IMR-90 (cell line): ENCODE measurements at regions not wholly inside any gene's neighbourhood (a gene's known extent, or its start where the extent isn't known, plus 50 kb on each side); places are given as distances from the start of the nearest gene placed in this dataset.

ENCODE experiments used
- ATAC-seq: fragments of 200-7000 bp; cut with Tn5 transposase; 2 replicates; pipeline ENCODE4 v1.9.1; 2020; ENCODE audit warnings: low read depth, mild to moderate bottlenecking, moderate library complexity
- BruUV-seq: library from RNA; stranded (reverse); fragments of 400-500 nt; replicated peaks from 2 replicates; lab custom pipeline; 2021; lab: Mats Ljungman, UMichigan
- CTCF ChIA-PET: fragments of 300-600 bp; formaldehyde crosslinking; extraction: SDS; loops from one replicate; lab custom pipeline; 2021; ENCODE audit warnings: antibody characterized with exemption; lab: Yijun Ruan, JAX
- POLR2A ChIA-PET: fragments of 300-600 bp; sonication (Branson Sonifier 250); formaldehyde crosslinking; loops from one replicate; lab custom pipeline; 2022; ENCODE audit warnings: antibody characterized with exemption; ENCODE audit not compliant: unreplicated experiment; lab: Charles Lee
- DNase-seq: peaks from one replicate; pipeline ENCODE4 v3.0.0; 2013
- H2AFZ ChIP-seq: replicated peaks from 2 replicates; pipeline ENCODE3; 2013; ENCODE audit warnings: low read length, mild to moderate bottlenecking; ENCODE audit not compliant: poor library complexity
- H2AK5ac ChIP-seq: 2 replicates; pipeline ENCODE4 v1.6.1; 2013; ENCODE audit warnings: low read depth, low read length, inconsistent platforms
- H2AK9ac ChIP-seq: replicated peaks from 2 replicates; pipeline ENCODE3; 2013; ENCODE audit warnings: mild to moderate bottlenecking, low read depth, low read length, moderate library complexity; ENCODE audit not compliant: poor library complexity
- H2BK120ac ChIP-seq: 2 replicates; pipeline ENCODE4 v1.6.1; 2013; ENCODE audit warnings: low read depth, low read length, inconsistent platforms
- H2BK15ac ChIP-seq: 3 replicates; pipeline ENCODE4 v1.6.1; 2013; ENCODE audit warnings: low read depth, low read length, inconsistent platforms
- H2BK20ac ChIP-seq: 2 replicates; pipeline ENCODE4 v1.6.1; 2013; ENCODE audit warnings: low read depth, mild to moderate bottlenecking, inconsistent platforms, low read length, moderate library complexity
- H2BK5ac ChIP-seq: 2 replicates; pipeline ENCODE4 v1.6.1; 2013; ENCODE audit warnings: mild to moderate bottlenecking, low read depth, low read length, inconsistent platforms; ENCODE audit not compliant: poor library complexity, severe bottlenecking
- H3K14ac ChIP-seq: replicated peaks from 2 replicates; pipeline ENCODE4 v1.6.1; 2013; ENCODE audit warnings: low read depth, low read length, inconsistent platforms
- H3K18ac ChIP-seq: 2 replicates; pipeline ENCODE4 v1.6.1; 2013; ENCODE audit warnings: low read depth, low read length, control low read depth
- H3K23ac ChIP-seq: 2 replicates; pipeline ENCODE4 v1.6.1; 2013; ENCODE audit warnings: low read depth, low read length, inconsistent platforms
- H3K27ac ChIP-seq: 2 replicates; pipeline ENCODE4 v1.5.1; 2013; ENCODE audit warnings: mild to moderate bottlenecking, control low read depth, low read length; ENCODE audit not compliant: insufficient read depth
- H3K27me3 ChIP-seq: 2 replicates; pipeline ENCODE4 v1.6.1; 2013; ENCODE audit warnings: low read length; ENCODE audit not compliant: control insufficient read depth, insufficient read depth
- H3K36me3 ChIP-seq: 2 replicates; pipeline ENCODE4 v1.6.1; 2013; ENCODE audit warnings: low read length, mixed read lengths; ENCODE audit not compliant: control insufficient read depth, insufficient read depth
- H3K4ac ChIP-seq: 2 replicates; pipeline ENCODE4 v1.6.1; 2013; ENCODE audit warnings: low read depth, low read length, inconsistent platforms
- H3K4me1 ChIP-seq: 2 replicates; pipeline ENCODE4 v1.6.1; 2013; ENCODE audit warnings: low read length, mixed read lengths; ENCODE audit not compliant: control insufficient read depth, insufficient read depth
- H3K4me2 ChIP-seq: 2 replicates; pipeline ENCODE4 v1.6.1; 2013; ENCODE audit warnings: low read depth, mild to moderate bottlenecking, control low read depth, low read length, moderate library complexity
- H3K4me3 ChIP-seq: 2 replicates; pipeline ENCODE4 v1.5.1; 2013; ENCODE audit warnings: low read depth, mild to moderate bottlenecking, control low read depth, low read length, moderate library complexity; ENCODE audit not compliant: insufficient read depth
- H3K56ac ChIP-seq: 2 replicates; pipeline ENCODE4 v1.6.1; 2013; ENCODE audit warnings: low read length, inconsistent platforms; ENCODE audit not compliant: insufficient read depth; ENCODE audit errors: extremely low read depth
- H3K79me1 ChIP-seq, 2 experiments: 2 replicates each; pipeline ENCODE4 v1.6.1; 2013; ENCODE audit warnings: low read length in 2 of 2, inconsistent platforms in 1 of 2, low read depth in 1 of 2
- H3K9ac ChIP-seq: 2 replicates; pipeline ENCODE4 v1.6.1; 2013; ENCODE audit warnings: low read depth, low read length, control low read depth
- H3K9me1 ChIP-seq: 2 replicates; pipeline ENCODE4 v1.6.1; 2013; ENCODE audit warnings: low read length, inconsistent platforms; ENCODE audit not compliant: insufficient read depth
- H3K9me3 ChIP-seq: 2 replicates; pipeline ENCODE4 v1.6.1; 2013; ENCODE audit warnings: low read length; ENCODE audit not compliant: control insufficient read depth, insufficient read depth
- H4K20me1 ChIP-seq: 2 replicates; pipeline ENCODE4 v1.6.1; 2013; ENCODE audit warnings: low read length, inconsistent platforms; ENCODE audit not compliant: insufficient read depth
- H4K5ac ChIP-seq: 2 replicates; pipeline ENCODE4 v1.6.1; 2013; ENCODE audit warnings: mild to moderate bottlenecking, low read depth, low read length, control low read depth
- H4K8ac ChIP-seq, 2 experiments: 2 replicates each; pipeline ENCODE4 v1.6.1; 2013; ENCODE audit warnings: low read depth in 2 of 2, low read length in 2 of 2, control low read depth in 1 of 2, inconsistent platforms in 1 of 2
- H4K91ac ChIP-seq: 2 replicates; pipeline ENCODE4 v1.6.1; 2013; ENCODE audit warnings: low read depth, low read length, inconsistent platforms; ENCODE audit not compliant: insufficient read depth
- CEBPB ChIP-seq: IDR thresholded peaks from 2 replicates; pipeline ENCODE4 v1.6.1; 2012; ENCODE audit warnings: low read depth, low read length, improper control_type of control experiment
- MAFK ChIP-seq: IDR thresholded peaks from 2 replicates; pipeline ENCODE4 v1.6.1; 2012; ENCODE audit warnings: low read depth, low read length, improper control_type of control experiment
- MXI1 ChIP-seq: IDR thresholded peaks from 2 replicates; pipeline ENCODE4 v1.6.1; 2012; ENCODE audit warnings: low read depth, mild to moderate bottlenecking, low read length, moderate library complexity, borderline replicate concordance
- RAD21 ChIP-seq: IDR thresholded peaks from 2 replicates; pipeline ENCODE4 v1.6.1; 2012; ENCODE audit warnings: low read length, improper control_type of control experiment
- RCOR1 ChIP-seq: IDR thresholded peaks from 2 replicates; pipeline ENCODE4 v1.6.1; 2012; ENCODE audit warnings: mild to moderate bottlenecking, low read length, improper control_type of control experiment; ENCODE audit not compliant: insufficient replicate concordance
- RFX5 ChIP-seq: IDR thresholded peaks from 2 replicates; pipeline ENCODE4 v1.8.0; 2012; ENCODE audit warnings: low read depth, mild to moderate bottlenecking, low read length, moderate library complexity
- WGBS, 2 experiments: methylation state at CpG; one replicate each; pipeline versions ENCODE4 v1.1.5 to v1.1.7; 2013; ENCODE audit warnings: missing lambda C conversion rate in 2 of 2; ENCODE audit not compliant: insufficient read length in 1 of 2; ENCODE audit errors: extremely low coverage in 2 of 2; 5-methylcytosine and 5-hydroxymethylcytosine counted together
- dilution Hi-C: fragments of 300-500 bp; cut with HindIII; formaldehyde crosslinking; loops from one replicate; pipeline ENCODE4 v1.14.3; 2018; ENCODE audit warnings: low sequenced_read_pairs; ENCODE audit not compliant: unreplicated experiment
- in situ Hi-C: fragments of 300-500 bp; cut with MboI; formaldehyde crosslinking; loops from 3 replicates; pipeline ENCODE4 v1.14.3; 2019; ENCODE audit warnings: low sequenced_read_pairs, inconsistent platforms, mixed read lengths
- intact Hi-C: fragments of 100-400 bp; cut with micrococcal nuclease; formaldehyde crosslinking; loops from 2 replicates; pipeline ENCODE4 v1.10.0; 2022

DNA sequence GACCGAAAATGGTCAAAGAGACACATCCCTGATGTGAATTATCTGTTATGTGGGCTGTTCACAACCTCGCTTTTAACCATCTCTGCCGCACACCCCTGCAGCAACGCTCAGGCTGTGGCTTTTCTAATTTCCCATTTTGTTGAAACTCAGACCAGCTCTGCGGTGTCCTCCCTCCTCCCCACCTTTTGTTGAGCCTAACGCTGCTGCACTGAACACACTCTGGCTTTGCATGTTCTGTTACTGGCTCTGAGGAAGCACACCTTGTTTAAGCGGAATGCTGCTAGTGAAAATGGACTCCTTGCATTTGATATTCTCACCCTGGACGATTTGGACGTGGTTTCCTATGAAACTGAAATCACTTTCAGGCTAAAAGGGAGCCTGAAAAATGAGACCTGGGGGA is 198.5 kb upstream of the MTNR1B start:
- no peaks in the 10 kb centered on the region for H3K79me1 ChIP-seq
- no peak overlapping the region for H3K18ac ChIP-seq
- no peaks in the 10 kb centered on the region for H3K27me3 ChIP-seq
- in situ Hi-C loops (no loop called here), dilution Hi-C loops (no loop called here), intact Hi-C loops (no loop called here)
- H3K27ac ChIP-seq, result no peak overlapping the region
- H3K14ac ChIP-seq, result no peak overlapping the region
- no peak overlapping the region for H4K91ac ChIP-seq
- no peak overlapping the region for H2BK5ac ChIP-seq
- DNase-seq, result no peak
- no peak overlapping the region for H2BK120ac ChIP-seq
- no peak overlapping the region for H3K23ac ChIP-seq
- H2AK5ac ChIP-seq, result no peak overlapping the region
- no peak overlapping the region for H2AFZ ChIP-seq
- H3K4me3 ChIP-seq, result no peak overlapping the region
- ATAC-seq, result no peak
- no peaks in the 10 kb centered on the region for H3K4me1 ChIP-seq
- no peak overlapping the region for H3K4me2 ChIP-seq
- no peaks in the 10 kb centered on the region for H3K9me1 ChIP-seq
- no peak for TF ChIP-seq MAFK
- TF ChIP-seq RAD21, result no peak
- TF ChIP-seq CEBPB, result no peak
- no peak for TF ChIP-seq RCOR1
- TF ChIP-seq RFX5, result no peak
- TF ChIP-seq MXI1, result no peak
- H3K56ac ChIP-seq, result no peak overlapping the region
- no peaks in the 10 kb centered on the region for H4K20me1 ChIP-seq
- H2BK20ac ChIP-seq, result no peak overlapping the region
- 42% methylated on average over 3 of the region's 9 CpGs; no CpG with 5 or more reads in 1 of the 2 experiments for WGBS, 2 experiments
- no peaks in the 10 kb centered on the region for H3K36me3 ChIP-seq
- H3K9me3 ChIP-seq, result no peaks in the 10 kb centered on the region
- no TSS peak for BruUV-seq
- POLR2A ChIA-PET, result no interaction called here
- H3K9ac ChIP-seq, result no peak overlapping the region
- CTCF ChIA-PET, result no interaction called here
- no peak overlapping the region for H2BK15ac ChIP-seq
- H4K8ac ChIP-seq, result no peak overlapping the region
- H2AK9ac ChIP-seq, result no peak overlapping the region
- no peak overlapping the region for H4K5ac ChIP-seq
- no peak overlapping the region for H3K4ac ChIP-seq
